ENCODE measurements at regions not wholly inside any gene's neighbourhood (a gene's known extent, or its start where the extent isn't known, plus 50 kb on each side); places are given as distances from the start of the nearest gene placed in this dataset.

DNA sequence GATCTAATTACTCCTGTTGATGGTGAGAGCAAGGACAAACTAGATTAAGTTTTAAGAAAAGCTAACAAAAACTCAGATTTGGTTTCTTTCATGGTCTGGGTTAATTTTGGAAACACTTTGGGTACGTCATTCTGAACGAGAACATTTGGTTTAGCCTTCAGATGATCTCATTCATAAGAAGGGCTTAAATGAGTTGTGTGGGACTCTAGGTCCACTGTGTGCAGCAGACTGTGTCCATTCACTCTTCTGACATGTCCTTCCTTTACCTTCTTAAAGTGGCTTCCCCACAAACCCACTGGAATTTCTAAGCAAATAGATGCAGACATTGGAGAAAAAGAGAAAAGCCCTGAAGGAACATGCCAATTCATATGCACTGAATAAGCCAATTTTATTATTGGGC, 96.8 kb downstream of the FBXO4 start:
- TF ChIP-seq, protein P1, sequence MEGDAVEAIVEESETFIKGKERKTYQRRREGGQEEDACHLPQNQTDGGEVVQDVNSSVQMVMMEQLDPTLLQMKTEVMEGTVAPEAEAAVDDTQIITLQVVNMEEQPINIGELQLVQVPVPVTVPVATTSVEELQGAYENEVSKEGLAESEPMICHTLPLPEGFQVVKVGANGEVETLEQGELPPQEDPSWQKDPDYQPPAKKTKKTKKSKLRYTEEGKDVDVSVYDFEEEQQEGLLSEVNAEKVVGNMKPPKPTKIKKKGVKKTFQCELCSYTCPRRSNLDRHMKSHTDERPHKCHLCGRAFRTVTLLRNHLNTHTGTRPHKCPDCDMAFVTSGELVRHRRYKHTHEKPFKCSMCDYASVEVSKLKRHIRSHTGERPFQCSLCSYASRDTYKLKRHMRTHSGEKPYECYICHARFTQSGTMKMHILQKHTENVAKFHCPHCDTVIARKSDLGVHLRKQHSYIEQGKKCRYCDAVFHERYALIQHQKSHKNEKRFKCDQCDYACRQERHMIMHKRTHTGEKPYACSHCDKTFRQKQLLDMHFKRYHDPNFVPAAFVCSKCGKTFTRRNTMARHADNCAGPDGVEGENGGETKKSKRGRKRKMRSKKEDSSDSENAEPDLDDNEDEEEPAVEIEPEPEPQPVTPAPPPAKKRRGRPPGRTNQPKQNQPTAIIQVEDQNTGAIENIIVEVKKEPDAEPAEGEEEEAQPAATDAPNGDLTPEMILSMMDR (IDR thresholded peaks at IDR 0.05; ENCODE audit: low read depth, low read length): no peak
- DNase-seq (ENCODE audit: extremely low read depth, low read depth): no peak

DNA sequence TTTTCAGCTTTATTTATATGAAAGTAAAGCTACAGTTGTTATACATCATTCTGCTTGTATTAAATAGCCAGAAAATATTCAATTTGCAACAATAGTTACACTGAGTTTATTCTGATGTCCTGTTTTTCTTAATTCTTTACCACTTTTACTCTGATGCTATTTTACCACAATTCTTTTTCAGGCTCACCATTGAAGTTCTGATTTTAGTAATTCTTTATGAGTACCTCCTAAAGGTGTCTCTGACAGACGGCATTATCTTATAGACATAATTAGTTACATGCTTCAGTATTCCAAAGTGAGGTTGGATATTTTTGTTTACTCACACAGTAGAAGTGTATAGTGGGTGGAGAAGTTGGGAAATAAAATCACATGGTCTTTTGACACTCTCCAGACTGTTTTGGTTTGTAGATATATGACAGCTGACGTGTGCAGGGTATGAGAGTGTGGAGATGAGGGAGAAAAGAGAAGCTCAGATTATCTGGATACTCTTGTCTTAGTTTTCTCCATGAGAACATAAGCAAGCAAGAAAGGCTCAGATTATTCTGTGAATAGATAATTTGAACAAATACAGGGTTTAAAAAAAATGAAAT, 97.4 kb downstream of the FBXO4 start:
- DNase-seq (ENCODE audit: extremely low read depth, low read depth): no peak
- TF ChIP-seq, protein P1 (IDR thresholded peaks at IDR 0.05; ENCODE audit: low read depth, low read length): no peak

DNA sequence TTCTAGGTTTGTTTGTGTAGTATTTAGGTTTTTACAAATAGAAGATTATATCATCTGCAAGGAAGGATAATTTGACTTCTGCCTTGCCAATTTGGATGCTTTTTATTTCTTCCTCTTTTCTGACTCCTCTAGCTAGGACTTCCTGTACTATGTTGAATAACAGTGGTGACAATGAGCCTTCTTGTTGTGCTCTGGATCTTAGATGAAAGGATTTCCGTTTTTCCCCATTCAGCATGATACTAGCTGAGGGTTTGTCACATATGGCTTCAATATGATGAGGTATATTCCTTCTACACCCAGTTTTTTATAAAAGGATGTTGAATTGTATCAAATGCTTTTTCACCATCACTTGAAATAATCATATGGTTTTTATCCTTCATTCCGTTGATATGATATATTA, 101.4 kb downstream of the FBXO4 start:
- TF ChIP-seq, protein P1 (IDR thresholded peaks at IDR 0.05; ENCODE audit: low read depth, low read length): no peak
- DNase-seq (ENCODE audit: extremely low read depth, low read depth): no peak

DNA sequence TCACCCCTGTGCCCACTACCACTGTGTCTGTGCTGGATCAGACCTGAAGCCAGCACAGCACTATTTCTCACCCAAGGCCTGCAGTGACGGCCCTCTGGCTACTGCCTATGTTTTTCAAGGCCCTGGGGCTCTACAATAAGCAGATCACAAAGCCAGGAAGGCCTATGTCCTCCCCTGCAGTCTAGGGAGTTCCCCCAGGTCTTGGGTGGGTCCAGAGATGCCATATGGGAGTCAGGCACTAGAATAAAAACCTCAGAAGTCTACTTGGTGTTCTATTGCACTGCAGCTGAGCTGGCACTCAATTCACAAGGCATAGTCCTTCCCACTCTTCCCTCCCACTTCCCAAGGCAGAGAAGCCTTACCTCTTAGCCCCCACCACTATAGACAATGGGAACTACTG, 107.1 kb downstream of the FBXO4 start:
- TF ChIP-seq, protein P1 (IDR thresholded peaks at IDR 0.05; ENCODE audit: low read depth, low read length): no peak
- DNase-seq (ENCODE audit: extremely low read depth, low read depth): no peak

DNA sequence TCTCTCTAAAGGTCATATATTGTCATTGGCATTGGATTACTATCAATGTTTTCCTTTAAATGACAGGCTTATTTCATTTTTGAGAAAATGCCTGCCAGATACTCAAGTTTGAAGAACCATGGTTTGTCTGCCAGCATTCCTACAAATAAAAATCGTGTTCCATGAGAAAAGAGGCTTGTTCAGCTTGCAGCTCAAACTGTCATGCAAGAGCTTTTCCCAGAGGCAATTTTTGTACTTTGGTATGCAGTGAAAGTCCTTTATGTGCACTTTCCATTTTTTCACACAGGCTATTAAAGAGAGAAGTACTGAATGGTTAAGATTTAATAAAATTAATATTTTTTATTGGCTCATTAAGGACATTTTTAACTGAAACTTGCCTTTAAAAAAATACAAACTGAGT, 110.4 kb downstream of the FBXO4 start:
- TF ChIP-seq, protein P1 (IDR thresholded peaks at IDR 0.05; ENCODE audit: low read depth, low read length): no peak
- no peak for DNase-seq (ENCODE audit: extremely low read depth, low read depth)

DNA sequence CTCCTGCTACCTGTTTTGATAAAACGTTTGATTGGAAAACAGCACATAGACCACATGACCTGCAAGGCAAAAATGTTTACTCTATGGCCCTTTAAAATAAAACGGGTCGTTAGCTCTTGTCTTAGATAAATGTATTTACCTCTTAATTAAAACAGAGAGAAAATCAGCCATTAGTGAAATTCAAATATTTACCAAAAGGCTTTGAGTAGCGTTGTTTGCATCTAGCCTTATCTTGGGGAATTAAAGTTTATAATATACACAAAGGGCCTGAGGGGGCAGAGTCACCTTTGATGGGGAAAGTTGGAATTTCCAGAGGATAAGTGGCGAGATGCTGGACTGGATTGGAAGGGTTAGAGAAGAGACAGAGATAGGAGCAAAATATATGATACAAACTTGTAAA, 111.3 kb downstream of the FBXO4 start:
- no peak for DNase-seq (ENCODE audit: extremely low read depth, low read depth)
- TF ChIP-seq, protein P1 (IDR thresholded peaks at IDR 0.05; ENCODE audit: low read depth, low read length): no peak

DNA sequence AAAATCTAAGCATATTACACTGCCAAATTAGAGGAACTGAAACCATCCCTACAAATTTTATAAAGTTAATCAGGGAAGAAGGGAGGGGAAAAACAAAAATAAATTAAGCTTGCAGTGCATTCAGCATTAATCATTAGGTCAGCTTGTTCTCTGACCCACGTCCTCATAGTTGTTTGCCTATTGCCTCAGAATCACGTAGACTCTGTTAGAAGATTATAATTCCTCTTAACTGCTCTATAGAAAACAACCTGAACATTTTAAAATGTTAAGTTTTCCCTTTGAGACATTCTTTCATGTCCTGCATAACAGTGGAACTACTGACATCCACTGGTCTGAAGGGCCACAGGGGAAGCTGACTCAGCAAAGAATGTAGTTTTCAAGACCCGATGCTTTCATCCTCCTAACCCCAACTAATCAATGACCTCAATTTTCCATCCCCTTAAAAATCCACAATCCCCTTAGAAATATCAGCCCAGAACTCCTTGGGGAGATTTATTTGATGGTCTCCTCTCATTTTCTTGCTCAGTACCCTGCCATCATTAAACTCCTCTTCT, 112.4 kb downstream of the FBXO4 start:
- TF ChIP-seq, protein P1 (IDR thresholded peaks at IDR 0.05; ENCODE audit: low read depth, low read length): no peak
- DNase-seq (ENCODE audit: extremely low read depth, low read depth): no peak
